HG03575 (cell line): ENCODE measurements at regions not wholly inside any gene's neighbourhood (a gene's known extent, or its start where the extent isn't known, plus 50 kb on each side); places are given as distances from the start of the nearest gene placed in this dataset.
"Not testable (repeated sequence)": the region's sequence is repeated elsewhere in the genome, so short reads cannot be mapped to it uniquely, and the experiment has no call there.

Experiments
- ATAC-seq: cut with Tn5 transposase; IDR thresholded peaks from one replicate; pipeline ENCODE4 v1.9.1; 2021; ENCODE audit not compliant: unreplicated experiment, insufficient number of reproducible peaks, low FRiP score; ENCODE audit errors: extremely low read depth

DNA sequence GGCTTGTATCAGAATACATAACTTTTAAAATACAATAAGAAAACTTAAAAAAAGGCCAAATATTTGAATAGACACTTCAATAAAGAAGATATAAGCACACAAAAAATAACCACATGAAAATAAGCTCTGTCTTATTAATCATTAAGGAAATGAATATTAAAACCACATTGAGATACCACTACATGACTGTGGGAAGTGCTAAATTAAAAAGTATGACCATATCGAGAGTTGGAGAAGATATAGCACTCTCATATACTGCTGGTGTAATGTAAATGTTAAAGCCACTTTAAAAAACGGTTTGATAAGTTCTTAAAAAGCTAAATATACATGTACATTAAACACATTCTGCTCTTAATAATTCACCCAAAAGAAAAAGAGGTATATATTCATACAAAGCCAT, 104.6 kb upstream of the TRIB2 start:
- ATAC-seq: no peak

DNA sequence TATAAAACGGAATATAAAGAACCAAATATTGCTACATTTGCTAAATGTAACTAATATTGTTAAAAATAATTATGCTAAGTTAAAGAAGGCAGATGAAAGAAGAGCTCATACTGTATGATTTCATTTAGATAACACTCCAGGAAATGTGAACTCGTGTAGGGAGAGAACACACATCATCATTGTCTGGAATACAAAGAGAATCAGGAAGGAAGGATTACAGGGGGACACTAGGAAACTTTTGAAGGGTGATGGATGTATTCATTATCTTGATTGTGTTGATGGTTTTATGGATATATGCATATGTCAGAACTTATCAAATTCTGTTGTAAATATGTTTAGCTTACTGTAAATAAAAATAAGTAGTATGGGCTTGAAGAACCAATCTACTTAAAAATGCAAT, 104.1 kb upstream of the TRIB2 start:
- ATAC-seq: no peak

DNA sequence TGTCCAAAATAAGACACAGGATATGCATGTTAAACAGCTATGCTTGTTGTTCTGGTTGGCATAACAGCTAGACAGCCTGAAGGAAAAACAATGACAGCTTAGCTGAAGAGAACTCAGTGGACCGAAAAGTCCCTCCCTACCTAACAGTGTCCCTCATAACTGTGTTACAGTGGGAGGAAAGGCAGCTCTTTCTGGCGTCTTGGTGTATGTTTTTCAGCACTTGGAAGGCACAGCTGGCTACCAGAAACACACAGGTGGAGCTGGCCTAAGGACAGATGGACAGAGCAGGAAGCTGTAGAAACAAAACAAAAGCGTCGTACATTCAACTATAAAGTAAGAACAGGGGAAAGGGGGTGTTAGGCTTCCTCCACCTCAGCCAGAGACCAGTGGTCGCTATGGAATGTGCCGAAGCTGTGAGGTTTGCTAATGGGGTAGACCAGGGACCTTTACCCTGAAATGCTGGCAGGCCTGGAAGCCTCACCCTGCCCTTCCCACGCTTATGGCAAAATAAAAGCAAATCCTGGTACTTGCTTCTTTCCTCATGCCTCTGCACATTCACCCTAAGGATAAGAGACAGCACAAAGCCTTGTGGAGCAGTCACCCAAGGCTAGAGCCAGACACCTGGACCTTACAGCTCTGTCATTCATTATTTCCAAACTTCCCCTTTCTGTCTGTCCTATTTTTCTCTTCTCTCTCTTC, 103.5 kb upstream of the TRIB2 start:
- no peak for ATAC-seq

DNA sequence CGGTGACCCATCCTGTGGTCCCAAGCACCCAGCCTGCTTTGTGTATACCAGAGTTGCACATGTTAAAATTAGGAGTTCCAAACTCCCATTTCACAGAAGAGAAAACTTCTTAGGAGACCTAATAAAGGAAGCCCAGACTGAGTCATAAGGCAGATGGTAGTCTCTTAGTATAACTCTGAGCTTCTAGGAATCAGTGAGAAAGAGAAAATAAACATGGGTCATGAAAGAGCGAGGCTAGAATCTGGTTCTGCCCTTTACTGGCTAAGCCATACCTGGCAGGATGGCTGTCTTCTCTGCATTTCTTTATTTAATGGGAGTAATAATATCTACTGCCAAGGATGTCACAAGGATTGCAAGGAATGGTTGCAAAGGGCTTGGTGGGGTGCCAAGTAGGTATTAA, 101.2 kb upstream of the TRIB2 start:
- ATAC-seq: no peak

DNA sequence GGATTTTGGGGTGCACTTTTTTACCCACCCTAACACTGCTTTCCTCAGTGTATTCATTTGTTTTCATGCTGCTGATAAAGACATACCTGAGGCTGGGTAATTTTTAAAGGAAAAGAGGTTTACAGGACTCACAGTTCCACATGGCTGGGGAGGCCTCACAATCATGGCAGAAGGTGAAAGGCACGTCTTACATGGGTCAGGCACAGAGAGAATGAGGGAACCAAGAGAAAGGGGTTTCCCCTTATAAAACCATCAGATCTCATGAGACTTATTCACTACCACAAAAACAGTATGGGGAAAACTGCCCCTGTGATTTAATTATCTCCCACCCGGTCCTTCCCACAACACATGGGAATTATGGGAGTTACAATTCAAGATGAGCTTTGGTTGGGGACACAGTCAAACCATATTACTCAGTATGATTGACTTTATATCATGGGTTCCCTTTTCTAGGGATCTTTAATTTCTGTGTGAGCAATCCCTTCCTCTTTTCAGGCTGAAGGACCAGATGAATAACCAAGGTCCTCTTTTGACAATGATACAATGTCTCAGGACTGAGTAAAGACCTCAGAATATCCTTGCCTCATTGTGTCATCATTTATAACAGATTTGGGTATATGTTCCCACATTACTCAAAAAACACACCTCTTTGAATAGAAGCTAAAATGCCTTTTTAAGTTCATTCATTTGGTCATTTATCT, 100.1 kb upstream of the TRIB2 start:
- no peak for ATAC-seq

DNA sequence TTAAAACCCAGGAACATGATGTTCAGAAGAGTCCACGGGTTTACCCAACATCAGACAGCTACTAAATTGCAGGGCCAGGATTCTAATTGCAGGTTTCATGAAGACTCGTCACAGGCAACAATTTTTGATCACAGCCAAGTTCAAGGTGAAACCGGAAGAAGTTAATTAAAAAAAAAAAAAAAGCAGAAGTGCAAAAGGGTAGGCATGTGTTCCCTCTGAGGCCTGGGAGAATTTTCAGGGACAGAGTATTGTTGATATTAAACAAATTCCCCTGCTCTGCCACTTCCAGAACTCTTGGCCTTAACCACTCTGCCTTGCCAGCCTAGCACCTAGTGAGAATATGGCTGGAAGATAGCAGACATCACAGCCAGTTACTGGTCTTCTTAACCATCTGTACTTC, 99.4 kb upstream of the TRIB2 start:
- no peak for ATAC-seq

DNA sequence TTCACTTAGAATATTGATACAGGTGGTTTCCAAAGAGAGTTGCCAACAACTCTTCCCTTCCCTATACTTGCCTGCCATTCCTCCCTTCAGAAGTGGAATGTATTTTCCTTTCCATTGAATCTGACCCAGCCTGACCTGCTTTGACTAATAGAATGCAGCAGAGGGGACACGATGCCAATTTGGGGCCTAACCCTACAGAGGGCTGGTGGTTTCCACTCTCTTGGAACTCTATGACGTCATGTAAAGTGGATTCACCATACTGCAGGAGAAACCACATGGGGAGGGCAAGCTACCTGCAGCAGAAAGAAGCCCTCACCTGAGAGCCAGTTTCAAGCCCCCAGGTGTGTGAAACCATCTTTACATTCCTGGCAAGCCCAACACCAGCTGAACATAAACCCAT, 98.9 kb upstream of the TRIB2 start:
- no peak for ATAC-seq

DNA sequence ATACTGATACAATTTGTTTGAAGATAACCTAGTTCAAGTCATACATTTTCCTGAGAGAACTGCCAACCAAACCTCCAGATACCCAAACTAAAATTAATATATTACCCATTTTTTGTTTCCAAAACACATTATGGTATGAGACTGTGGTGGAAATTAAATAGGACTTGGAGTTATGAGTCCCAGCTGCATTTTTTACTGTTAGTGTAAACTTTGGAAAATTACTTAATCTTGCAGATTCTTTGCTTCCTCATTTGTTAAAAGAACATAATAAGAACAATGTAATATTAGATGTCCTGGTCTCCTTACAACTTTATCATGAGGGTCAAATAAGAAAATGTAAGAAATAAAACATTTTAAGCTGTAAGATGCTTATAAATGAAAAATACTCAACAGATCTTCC, 98.2 kb upstream of the TRIB2 start:
- ATAC-seq: no peak

DNA sequence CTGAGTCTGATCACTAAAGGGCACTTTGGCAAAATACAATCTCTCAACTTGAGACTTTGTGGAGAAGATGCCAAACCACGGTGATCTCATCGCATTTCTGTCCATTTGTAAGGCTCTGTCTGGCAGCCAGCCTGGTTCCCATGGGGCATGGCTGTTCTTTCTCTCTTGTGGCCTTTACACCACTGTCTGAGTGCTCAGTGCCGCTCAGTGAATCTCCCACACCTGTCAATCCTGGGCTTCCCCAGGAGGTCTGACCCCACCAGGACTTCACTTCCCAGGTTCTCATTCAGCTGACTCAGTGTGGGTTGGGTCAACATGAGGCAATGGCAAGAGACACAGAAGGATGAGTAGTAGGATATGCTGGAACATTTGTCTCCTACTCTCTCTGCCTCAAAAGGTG, 96.8 kb upstream of the TRIB2 start:
- no peak for ATAC-seq

DNA sequence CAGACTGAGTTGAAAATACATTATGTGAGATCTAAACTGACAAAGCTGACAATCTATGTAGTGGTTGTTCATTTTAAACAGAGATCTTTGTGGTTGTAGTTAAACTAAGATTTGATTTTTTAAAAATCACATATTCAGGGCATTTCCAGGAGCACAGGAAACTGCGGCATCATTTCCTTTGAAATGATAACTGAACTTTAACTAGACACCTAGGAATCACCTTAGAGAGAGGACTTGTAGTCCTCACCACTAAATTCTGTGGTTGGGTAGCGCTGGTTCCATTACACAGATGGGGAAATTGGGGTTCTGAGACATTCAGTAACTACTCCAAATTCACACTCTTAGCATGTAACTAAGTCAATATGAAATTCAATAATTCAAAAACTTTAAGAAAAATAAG, 96.0 kb upstream of the TRIB2 start:
- ATAC-seq: no peak

DNA sequence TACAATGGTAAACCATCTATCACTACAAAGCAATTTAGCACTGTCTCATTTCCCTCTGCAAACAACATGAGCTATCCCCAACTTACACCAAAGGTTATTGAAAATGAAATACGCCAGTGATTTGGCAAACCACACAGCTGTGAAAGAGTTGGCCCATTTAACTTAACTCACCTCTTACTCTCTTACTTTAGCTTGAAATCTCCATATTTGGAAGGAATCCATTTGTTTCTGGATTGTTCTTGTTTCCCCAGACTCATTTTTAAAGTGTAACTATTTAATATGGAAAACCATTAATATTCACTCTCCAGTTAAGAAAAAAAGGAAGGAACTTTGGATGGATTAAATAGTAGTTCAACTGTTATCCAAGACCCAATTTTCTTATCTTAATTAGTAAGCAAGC, 93.7 kb upstream of the TRIB2 start:
- no peak for ATAC-seq

DNA sequence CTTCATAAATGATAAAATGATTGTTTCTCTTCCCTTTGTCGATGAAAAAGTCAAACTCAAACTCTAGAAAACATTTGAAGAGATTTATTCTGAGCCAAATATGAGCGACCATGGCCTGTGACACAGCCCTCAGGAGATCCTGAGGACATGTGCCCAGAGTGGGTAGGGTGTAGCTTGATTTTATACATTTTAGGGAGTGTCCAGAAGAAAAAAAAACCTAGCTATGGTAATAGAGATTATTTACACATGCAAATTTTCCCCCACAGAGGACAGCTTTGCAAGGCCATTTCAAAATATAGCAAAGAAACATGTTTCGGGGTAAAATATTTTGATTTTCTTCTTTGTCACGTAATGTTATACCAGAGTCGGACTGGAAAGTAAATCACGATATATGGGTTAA, 92.4 kb upstream of the TRIB2 start:
- no peak for ATAC-seq

DNA sequence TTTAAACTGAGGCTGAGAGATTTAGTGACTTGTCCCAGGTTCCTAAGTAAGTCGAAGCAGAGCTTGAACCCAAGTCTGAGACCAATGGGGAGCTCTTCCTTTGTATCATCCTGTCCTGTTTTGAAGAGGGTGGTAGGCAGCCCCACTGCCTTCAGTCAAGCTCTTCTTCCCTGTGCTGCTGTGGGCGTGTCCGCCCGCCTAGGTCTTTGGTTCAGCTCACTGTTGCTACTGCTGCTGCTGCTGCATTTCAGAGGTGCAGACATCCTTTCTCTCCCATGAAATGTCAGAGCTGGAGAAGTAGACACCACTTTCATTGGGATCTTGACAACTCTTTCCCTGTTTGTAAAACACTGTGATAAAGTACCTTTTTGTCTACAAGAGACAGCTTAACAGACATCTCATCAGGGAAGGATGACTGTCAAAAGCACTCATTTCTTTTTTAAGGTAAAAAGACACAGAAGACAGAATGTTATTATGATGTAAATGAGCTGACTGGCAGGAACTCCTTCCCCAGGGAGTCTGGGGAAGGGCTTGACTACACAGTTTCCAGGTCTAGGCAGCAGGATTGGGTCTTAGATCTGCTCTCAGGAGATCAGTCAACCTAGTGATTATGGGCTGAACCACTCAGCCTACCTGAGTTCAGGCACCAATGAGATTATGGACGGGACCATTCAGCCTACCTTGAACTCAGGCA, 91.7 kb upstream of the TRIB2 start:
- no peak for ATAC-seq

DNA sequence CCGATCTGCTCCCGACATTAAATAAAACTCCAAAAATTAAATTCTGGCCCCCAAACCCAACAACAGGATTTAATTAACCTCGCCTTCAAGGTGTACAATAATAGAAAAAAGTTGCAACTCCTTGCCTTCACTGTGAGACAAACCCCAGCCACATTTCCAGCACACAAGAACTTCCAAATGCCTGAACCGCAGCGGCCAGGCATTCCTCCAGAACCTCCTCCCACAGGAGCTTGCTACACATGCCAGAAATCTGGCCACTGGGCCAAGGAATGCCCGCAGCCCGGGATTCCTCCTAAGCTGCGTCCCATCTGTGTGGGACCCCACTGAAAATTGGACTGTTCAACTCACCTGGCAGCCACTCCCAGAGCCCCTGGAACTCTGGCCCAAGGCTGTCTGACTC, 88.2 kb upstream of the TRIB2 start:
- ATAC-seq: not testable (repeated sequence)

DNA sequence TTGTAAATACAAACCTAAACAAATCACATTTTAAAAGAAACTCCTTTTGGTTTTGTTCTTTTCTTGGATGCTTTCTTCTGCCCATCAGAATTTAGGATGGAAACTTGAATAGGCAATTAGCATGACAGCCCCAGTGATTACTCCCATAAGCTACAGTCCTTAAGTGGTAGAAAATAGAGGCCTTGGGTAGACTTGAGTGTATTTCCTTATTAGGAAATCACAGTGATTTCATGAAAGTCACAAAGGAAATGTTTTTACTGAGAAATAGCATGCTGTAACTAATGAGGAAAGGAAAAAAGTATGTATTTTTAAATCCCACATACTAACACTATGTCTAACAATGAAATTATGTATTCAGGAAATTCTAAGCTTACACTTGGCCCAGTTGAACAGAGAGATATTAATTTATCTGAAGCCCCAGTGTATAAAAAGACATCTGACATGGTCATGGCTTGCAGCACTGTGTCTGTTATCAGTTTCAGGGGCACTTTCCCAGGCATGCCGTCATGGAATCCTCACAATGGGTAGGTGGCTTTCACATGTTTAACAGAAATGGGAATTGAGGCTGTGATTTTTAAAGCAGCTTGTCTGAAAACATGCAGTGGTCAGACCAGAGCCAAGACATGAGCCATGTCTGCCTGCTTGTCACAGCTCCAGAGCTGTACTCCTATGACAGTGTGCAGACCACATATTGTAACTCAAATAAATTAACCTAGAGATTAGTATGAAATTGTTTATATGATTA, 79.7 kb upstream of the TRIB2 start:
- no peak for ATAC-seq

DNA sequence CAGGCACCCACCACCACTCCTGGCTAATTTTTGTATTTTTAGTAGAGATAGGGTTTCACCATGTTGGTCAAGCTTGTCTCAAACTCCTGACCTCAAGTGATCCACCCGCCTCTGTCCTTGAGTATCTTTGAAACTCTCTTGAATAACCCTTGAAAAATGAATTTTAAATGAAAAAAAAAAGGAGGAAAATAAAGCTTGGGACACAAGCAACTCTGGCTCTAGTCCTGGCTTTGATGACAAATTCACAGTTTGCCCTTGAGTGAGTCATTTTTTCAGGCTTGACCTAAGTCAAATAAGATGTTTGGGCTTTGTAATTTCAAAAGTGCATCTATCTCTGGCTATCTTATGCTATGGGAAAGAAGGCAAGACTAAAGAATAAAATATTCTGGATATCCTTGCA, 79.0 kb upstream of the TRIB2 start:
- no peak for ATAC-seq

DNA sequence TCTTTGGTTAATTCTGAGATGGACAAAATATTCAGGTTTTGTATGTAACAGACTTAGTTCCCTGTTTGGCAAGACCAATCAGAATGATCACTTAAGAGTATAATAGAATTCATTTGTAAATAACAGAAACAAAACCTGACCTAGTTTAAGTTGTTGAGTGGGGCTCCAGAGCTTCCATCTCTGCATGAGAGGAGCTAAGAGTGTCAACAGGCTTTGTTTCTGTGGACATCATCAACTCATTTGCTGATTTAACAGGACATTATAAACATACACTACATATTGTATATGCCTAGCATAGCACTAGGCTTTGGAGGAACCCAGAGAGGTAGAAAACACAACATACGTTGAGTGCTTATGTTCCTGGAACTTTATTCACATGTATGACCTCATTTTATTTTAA, 75.3 kb upstream of the TRIB2 start:
- no peak for ATAC-seq

DNA sequence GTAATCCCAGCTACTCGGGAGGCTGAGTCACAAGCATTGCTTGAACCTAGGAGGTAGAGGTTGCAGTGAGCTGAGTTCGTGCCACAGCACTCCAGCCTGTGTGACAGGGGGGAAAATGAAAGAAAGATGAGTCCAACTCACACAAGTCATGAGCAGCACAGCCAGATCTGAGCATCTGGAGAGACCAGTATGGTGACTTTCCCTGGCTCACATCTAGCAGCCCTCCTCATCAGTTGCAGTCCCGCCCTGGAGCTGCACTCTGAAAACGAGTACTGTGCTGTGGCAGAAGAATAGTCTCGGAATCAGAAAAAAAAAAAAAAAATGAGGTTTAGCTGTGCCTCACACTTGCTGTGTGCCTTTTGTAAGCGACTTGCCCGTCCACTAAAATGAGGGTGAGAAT, 74.4 kb upstream of the TRIB2 start:
- ATAC-seq: no peak

DNA sequence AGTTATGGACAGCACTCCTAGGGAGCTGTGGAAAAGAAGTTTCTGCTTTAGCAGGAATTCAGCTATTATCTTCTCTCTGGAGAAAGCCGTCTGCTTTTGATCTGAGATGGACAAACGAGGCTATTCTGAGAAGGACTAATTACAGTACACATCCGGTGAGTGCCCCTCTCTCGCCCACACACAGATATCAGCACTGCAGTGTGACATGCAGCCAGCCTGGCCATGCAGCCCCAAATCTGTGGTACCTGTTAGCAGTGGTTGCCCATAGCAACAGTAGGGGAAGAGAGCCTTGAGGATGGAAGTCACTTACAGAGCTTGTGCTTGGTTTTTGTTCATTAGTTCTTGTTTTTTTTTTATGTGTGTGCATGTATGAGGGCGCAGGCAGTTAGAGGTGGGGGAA, 73.9 kb upstream of the TRIB2 start:
- no peak for ATAC-seq
